ENCODE measurements at regions not wholly inside any gene's neighbourhood (a gene's known extent, or its start where the extent isn't known, plus 50 kb on each side); places are given as distances from the start of the nearest gene placed in this dataset.
"Not testable (repeated sequence)": the region's sequence is repeated elsewhere in the genome, so short reads cannot be mapped to it uniquely, and the experiment has no call there.

DNA sequence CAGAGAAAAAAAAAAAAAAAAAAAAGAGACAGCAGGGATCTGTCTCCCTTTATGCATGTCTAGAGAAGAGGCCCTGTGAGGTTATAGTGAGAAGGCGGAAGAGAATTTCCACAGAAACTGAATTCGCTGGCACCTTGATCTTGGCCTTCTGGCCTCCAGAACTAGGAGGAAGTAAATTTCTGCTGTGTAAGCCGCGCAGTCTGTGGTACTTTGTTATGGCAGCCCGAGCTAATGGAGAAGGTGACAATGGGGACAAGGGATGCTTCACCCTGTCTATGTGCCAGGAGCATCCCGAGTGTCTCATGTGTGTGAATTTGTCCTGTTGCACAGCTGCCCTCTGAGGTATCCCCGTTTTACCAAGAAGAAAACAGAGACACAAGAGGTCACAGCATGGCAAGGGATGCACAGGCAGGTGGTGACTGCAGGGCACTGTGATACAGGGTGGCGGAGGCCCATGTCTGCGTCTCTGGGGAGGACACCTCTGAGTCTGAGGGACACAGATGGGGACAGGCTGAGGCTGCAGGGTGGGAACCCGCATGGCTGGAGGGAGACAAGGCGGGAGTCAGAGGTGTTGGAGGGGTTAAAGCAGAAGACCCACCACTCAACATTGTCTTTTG, 100.3 kb downstream of the CRLF3 start:
- H3K9me2 ChIP-seq (replicated peaks; ENCODE audit: insufficient read depth, low read length); H4K20me1 ChIP-seq (ENCODE audit: insufficient read depth, low read length); H3K9ac ChIP-seq (ENCODE audit: low read length); H3K9me3 ChIP-seq (replicated peaks; ENCODE audit: insufficient read depth, low read length); H3F3A ChIP-seq (ENCODE audit: insufficient read depth, low read length); H3K4me1 ChIP-seq (ENCODE audit: low read length); DNase-seq; H3K4me2 ChIP-seq (ENCODE audit: low read depth, low read length); H3K27ac ChIP-seq (ENCODE audit: low read length); H2AFZ ChIP-seq (ENCODE audit: low read length); H3K36me3 ChIP-seq (replicated peaks; ENCODE audit: insufficient read depth, low read length); H3K27me3 ChIP-seq (replicated peaks; ENCODE audit: insufficient read depth, low read length); H3K4me3 ChIP-seq (ENCODE audit: low read length): not testable (repeated sequence)
- H3K79me2 ChIP-seq (ENCODE audit: low read length): peaks cover 51% of the 10 kb centered on the region

DNA sequence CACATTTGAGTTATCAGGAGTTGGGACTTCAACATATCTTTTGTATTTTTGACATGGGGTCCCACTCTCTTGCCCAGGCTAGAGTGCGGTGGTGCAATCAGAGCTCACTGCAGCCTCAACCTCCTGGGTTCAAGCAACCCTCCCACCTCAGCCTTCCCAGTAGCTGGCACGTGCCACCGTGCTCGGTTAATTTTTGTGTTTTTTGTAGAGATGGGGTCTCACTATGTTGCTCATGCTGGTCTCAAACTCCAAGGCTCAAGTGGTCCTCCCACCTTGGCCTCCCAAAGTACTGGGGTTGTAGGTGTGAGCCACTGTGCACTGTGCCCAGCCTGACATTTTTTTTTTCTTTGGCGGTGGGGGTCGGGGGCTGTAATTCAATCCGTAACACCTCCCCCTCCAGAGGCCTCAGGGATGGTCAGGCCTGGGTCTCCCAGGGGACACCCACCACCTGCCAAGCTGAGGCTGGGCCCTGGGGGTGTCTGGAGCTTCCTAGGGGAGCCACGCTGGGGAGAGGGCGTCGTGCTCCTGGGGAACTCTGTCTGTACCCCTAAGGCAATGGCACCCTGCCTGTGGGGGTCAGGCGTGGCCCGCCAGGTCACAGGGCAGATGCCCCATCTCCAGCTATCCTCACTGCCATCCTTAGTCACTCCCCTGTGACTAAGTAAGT, 102.2 kb downstream of the CRLF3 start:
- H3K36me3 ChIP-seq (replicated peaks; ENCODE audit: insufficient read depth, low read length); H2AFZ ChIP-seq (ENCODE audit: low read length); H3K27ac ChIP-seq (ENCODE audit: low read length); H3F3A ChIP-seq (ENCODE audit: insufficient read depth, low read length); H3K4me1 ChIP-seq (ENCODE audit: low read length); H3K27me3 ChIP-seq (replicated peaks; ENCODE audit: insufficient read depth, low read length); H3K9ac ChIP-seq (ENCODE audit: low read length); H3K4me3 ChIP-seq (ENCODE audit: low read length); DNase-seq; H3K4me2 ChIP-seq (ENCODE audit: low read depth, low read length); H3K9me2 ChIP-seq (replicated peaks; ENCODE audit: insufficient read depth, low read length); H3K9me3 ChIP-seq (replicated peaks; ENCODE audit: insufficient read depth, low read length); H4K20me1 ChIP-seq (ENCODE audit: insufficient read depth, low read length): not testable (repeated sequence)
- H3K79me2 ChIP-seq (ENCODE audit: low read length): peaks cover 64% of the 10 kb centered on the region

DNA sequence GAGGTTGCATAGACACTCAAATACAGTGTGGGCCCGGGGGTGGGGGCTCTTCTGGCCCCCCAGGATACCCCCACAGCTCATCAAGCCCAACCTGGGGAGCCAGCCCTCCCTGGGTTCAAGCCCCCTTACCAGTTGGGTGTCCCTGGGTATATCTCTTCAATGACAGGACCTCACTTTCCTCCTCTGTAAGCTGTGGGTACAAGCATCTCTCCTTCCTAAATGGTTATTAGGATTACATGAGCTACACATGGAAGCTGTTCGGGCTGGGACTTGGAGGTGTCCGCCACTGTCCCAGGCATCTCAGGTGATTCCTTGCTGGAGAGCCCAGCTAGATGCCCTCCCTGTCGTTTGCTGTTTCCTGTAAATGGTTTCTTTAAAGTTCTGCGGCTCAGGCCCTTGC, 103.5 kb downstream of the CRLF3 start:
- H3K9me2 ChIP-seq (replicated peaks; ENCODE audit: insufficient read depth, low read length); H3K4me3 ChIP-seq (ENCODE audit: low read length); H4K20me1 ChIP-seq (ENCODE audit: insufficient read depth, low read length); H3K9me3 ChIP-seq (replicated peaks; ENCODE audit: insufficient read depth, low read length); H3K27me3 ChIP-seq (replicated peaks; ENCODE audit: insufficient read depth, low read length); H3K9ac ChIP-seq (ENCODE audit: low read length); H3K4me2 ChIP-seq (ENCODE audit: low read depth, low read length); DNase-seq; H2AFZ ChIP-seq (ENCODE audit: low read length); H3K27ac ChIP-seq (ENCODE audit: low read length); H3K36me3 ChIP-seq (replicated peaks; ENCODE audit: insufficient read depth, low read length); H3K4me1 ChIP-seq (ENCODE audit: low read length); H3F3A ChIP-seq (ENCODE audit: insufficient read depth, low read length): not testable (repeated sequence)
- peaks cover 73% of the 10 kb centered on the region for H3K79me2 ChIP-seq (ENCODE audit: low read length)

DNA sequence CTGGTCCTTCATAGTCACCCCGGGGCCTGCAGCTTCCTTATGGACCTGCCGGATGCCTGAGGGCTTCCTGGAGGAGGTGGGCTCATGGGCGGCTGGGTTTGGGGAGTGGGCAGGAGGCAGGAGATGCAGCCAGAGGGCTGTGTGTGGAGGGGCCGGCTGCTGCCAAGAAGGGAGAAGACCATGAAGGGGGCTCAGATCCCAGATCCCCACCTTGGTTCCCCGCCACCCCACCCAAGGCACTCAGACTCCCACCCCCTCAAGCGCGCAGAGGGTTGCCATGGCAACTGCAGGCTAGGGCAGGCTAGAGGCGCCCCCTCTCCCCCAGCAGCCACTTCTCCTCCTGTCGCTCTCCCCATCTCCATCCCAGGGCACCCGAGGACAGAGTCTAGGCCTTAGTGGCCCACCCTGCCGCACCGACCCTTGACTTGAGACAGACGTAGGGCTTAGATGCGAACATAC, 104.5 kb downstream of the CRLF3 start:
- H3K79me2 ChIP-seq (ENCODE audit: low read length): peaks cover 73% of the 10 kb centered on the region
- no peaks in the 10 kb centered on the region for H3K27me3 ChIP-seq (replicated peaks; ENCODE audit: insufficient read depth, low read length)
- H3K4me1 ChIP-seq (ENCODE audit: low read length): no peaks in the 10 kb centered on the region
- H3K27ac ChIP-seq (ENCODE audit: low read length): no peak overlapping the region
- H3K9me2 ChIP-seq (replicated peaks; ENCODE audit: insufficient read depth, low read length): no peaks in the 10 kb centered on the region
- H3K9ac ChIP-seq (ENCODE audit: low read length): no peak overlapping the region
- no peaks in the 10 kb centered on the region for H3F3A ChIP-seq (ENCODE audit: insufficient read depth, low read length)
- DNase-seq: no peak
- TF ChIP-seq EZH2phosphoT487 (IDR thresholded peaks at IDR 0.05; ENCODE audit: low read length) (no peak), EZH2 (optimal IDR thresholded peaks at IDR 0.05; ENCODE audit: low read depth, low read length) (no peak)
- TF ChIP-seq, protein P1, sequence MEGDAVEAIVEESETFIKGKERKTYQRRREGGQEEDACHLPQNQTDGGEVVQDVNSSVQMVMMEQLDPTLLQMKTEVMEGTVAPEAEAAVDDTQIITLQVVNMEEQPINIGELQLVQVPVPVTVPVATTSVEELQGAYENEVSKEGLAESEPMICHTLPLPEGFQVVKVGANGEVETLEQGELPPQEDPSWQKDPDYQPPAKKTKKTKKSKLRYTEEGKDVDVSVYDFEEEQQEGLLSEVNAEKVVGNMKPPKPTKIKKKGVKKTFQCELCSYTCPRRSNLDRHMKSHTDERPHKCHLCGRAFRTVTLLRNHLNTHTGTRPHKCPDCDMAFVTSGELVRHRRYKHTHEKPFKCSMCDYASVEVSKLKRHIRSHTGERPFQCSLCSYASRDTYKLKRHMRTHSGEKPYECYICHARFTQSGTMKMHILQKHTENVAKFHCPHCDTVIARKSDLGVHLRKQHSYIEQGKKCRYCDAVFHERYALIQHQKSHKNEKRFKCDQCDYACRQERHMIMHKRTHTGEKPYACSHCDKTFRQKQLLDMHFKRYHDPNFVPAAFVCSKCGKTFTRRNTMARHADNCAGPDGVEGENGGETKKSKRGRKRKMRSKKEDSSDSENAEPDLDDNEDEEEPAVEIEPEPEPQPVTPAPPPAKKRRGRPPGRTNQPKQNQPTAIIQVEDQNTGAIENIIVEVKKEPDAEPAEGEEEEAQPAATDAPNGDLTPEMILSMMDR (IDR thresholded peaks at IDR 0.05; ENCODE audit: low read length): no peak
- H3K36me3 ChIP-seq (replicated peaks; ENCODE audit: insufficient read depth, low read length): no peaks in the 10 kb centered on the region
- H3K4me2 ChIP-seq (ENCODE audit: low read depth, low read length): no peak overlapping the region
- no peak overlapping the region for H2AFZ ChIP-seq (ENCODE audit: low read length)
- no peak overlapping the region for H3K4me3 ChIP-seq (ENCODE audit: low read length)
- no peaks in the 10 kb centered on the region for H3K9me3 ChIP-seq (replicated peaks; ENCODE audit: insufficient read depth, low read length)
- H4K20me1 ChIP-seq (ENCODE audit: insufficient read depth, low read length): no peaks in the 10 kb centered on the region

Data from MM.1S (cell line).